ENCODE measurements at regions not wholly inside any gene's neighbourhood (a gene's known extent, or its start where the extent isn't known, plus 50 kb on each side); places are given as distances from the start of the nearest gene placed in this dataset.
"Not testable (repeated sequence)": the region's sequence is repeated elsewhere in the genome, so short reads cannot be mapped to it uniquely, and the experiment has no call there.

GRCh38 chr5:143923634-143924266 lies 111.8 kb downstream of the HMHB1 start:
- Mint-ChIP-seq H3K27ac (ENCODE audit: unreplicated experiment) (peak overlapping the region; percentile 90), H3K36me3 (ENCODE audit: unreplicated experiment) (no peaks in the 10 kb centered on the region), H3K27me3 (ENCODE audit: unreplicated experiment) (no peaks in the 10 kb centered on the region), H3K9me3 (ENCODE audit: unreplicated experiment) (no peaks in the 10 kb centered on the region), H3K4me1 (ENCODE audit: unreplicated experiment) (peaks cover 54% of the 10 kb centered on the region), H3K4me3 (ENCODE audit: unreplicated experiment) (peak overlapping the region; percentile 26)
- DNase-seq (ENCODE audit: extremely low spot score, unreplicated experiment) = no peak
- no peak for TF ChIP-seq CTCF (IDR thresholded peaks at IDR 0.05)

- Mint-ChIP-seq H3K27me3 (ENCODE audit: unreplicated experiment) (no peaks in the 10 kb centered on the region), H3K9me3 (ENCODE audit: unreplicated experiment) (no peaks in the 10 kb centered on the region), H3K4me3 (ENCODE audit: unreplicated experiment) (no peak overlapping the region), H3K27ac (ENCODE audit: unreplicated experiment) (peak overlapping the region; percentile 90), H3K4me1 (ENCODE audit: unreplicated experiment) (peaks cover 54% of the 10 kb centered on the region), H3K36me3 (ENCODE audit: unreplicated experiment) (no peaks in the 10 kb centered on the region)
- no peak for TF ChIP-seq CTCF (IDR thresholded peaks at IDR 0.05)
- DNase-seq (ENCODE audit: extremely low spot score, unreplicated experiment) = no peak
Observed at GRCh38 chr5:143924311-143924978, 112.5 kb downstream of the HMHB1 start.

- not testable (repeated sequence) for H3K4me3 Mint-ChIP-seq (ENCODE audit: unreplicated experiment); H3K36me3 Mint-ChIP-seq (ENCODE audit: unreplicated experiment); H3K9me3 Mint-ChIP-seq (ENCODE audit: unreplicated experiment); DNase-seq (ENCODE audit: extremely low spot score, unreplicated experiment); H3K27me3 Mint-ChIP-seq (ENCODE audit: unreplicated experiment); H3K27ac Mint-ChIP-seq (ENCODE audit: unreplicated experiment)
- peaks cover 54% of the 10 kb centered on the region for H3K4me1 Mint-ChIP-seq (ENCODE audit: unreplicated experiment)
Observed at GRCh38 chr5:143924979-143925325, 113.0 kb downstream of the HMHB1 start.

GRCh38 chr5:143929486-143929885 lies 117.5 kb downstream of the HMHB1 start:
- Mint-ChIP-seq H3K4me3 (ENCODE audit: unreplicated experiment) (no peak overlapping the region), H3K27ac (ENCODE audit: unreplicated experiment) (no peak overlapping the region), H3K36me3 (ENCODE audit: unreplicated experiment) (peaks cover 4% of the 10 kb centered on the region)

GRCh38 chr5:143930561-143930960 lies 118.6 kb downstream of the HMHB1 start:
- H3K9me3 Mint-ChIP-seq (ENCODE audit: unreplicated experiment) = peaks cover 10% of the 10 kb centered on the region
- DNase-seq (ENCODE audit: extremely low spot score, unreplicated experiment) = no peak
- H3K4me1 Mint-ChIP-seq (ENCODE audit: unreplicated experiment) = peaks cover 5% of the 10 kb centered on the region
- H3K27me3 Mint-ChIP-seq (ENCODE audit: unreplicated experiment) = no peaks in the 10 kb centered on the region
- H3K36me3 Mint-ChIP-seq (ENCODE audit: unreplicated experiment) = peaks cover 5% of the 10 kb centered on the region
- TF ChIP-seq CTCF (IDR thresholded peaks at IDR 0.05) = no peak
- H3K27ac Mint-ChIP-seq (ENCODE audit: unreplicated experiment) = no peak overlapping the region
- H3K4me3 Mint-ChIP-seq (ENCODE audit: unreplicated experiment) = no peak overlapping the region

More at GRCh38 chr5:143929486-143929885, 117.5 kb downstream of the HMHB1 start:
- no peak for DNase-seq (ENCODE audit: extremely low spot score, unreplicated experiment)
- H3K27me3 Mint-ChIP-seq (ENCODE audit: unreplicated experiment) = no peaks in the 10 kb centered on the region
- H3K9me3 Mint-ChIP-seq (ENCODE audit: unreplicated experiment) = peaks cover 7% of the 10 kb centered on the region
- TF ChIP-seq CTCF (IDR thresholded peaks at IDR 0.05) = no peak
- peaks cover 14% of the 10 kb centered on the region for H3K4me1 Mint-ChIP-seq (ENCODE audit: unreplicated experiment)
